ENCODE measurements at regions not wholly inside any gene's neighbourhood (a gene's known extent, or its start where the extent isn't known, plus 50 kb on each side); places are given as distances from the start of the nearest gene placed in this dataset.

DNA sequence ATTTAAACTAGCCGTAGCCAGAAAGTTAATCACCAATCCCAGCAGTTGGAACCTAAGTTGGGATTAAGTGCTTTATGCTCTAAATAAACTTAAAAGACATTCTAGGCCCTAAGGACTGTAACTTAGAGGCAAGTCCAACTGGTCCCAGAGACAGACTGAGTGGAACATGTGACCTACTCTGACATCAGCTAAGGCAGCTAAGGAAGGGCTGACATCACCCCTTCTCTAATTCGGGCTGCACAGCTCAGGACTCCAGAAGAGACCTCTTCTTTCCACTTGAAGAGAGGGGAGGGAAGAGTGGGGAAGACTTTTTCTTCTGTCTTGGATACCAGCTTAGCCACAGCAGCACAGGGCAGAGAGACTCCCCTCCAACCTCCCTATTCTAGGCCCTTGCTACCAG is 565.2 kb downstream of the CDH8 start:
- H3K36me3 ChIP-seq (ENCODE audit: insufficient read depth, low read length) = no peaks in the 10 kb centered on the region
- H3K9ac ChIP-seq (ENCODE audit: low read length) = no peak overlapping the region
- H3K27ac ChIP-seq (ENCODE audit: low read length) = no peak overlapping the region
- H3K27me3 ChIP-seq (ENCODE audit: insufficient read depth, low read depth, low read length) = no peaks in the 10 kb centered on the region
- no peaks in the 10 kb centered on the region for H3F3A ChIP-seq (ENCODE audit: insufficient read depth, low read length, poor library complexity, severe bottlenecking)
- H3K79me2 ChIP-seq (replicated peaks; ENCODE audit: insufficient read depth, low read length) = no peaks in the 10 kb centered on the region
- H3K9me2 ChIP-seq (ENCODE audit: insufficient read depth, low read length) = no peaks in the 10 kb centered on the region
- no peaks in the 10 kb centered on the region for H3K9me3 ChIP-seq (ENCODE audit: low read length)
- H3K4me2 ChIP-seq (ENCODE audit: low read length) = no peak overlapping the region
- TF ChIP-seq POLR2AphosphoS5 (IDR thresholded peaks at IDR 0.05) = no peak
- TF ChIP-seq RAD21 (conservative IDR thresholded peaks at IDR 0.05) = no peak
- TF ChIP-seq EP300 (conservative IDR thresholded peaks at IDR 0.05; ENCODE audit: poor library complexity, severe bottlenecking) = no peak
- TF ChIP-seq EZH2 (IDR thresholded peaks at IDR 0.05; ENCODE audit: borderline replicate concordance, insufficient read depth, low read length, poor library complexity, severe bottlenecking) = no peak
- no peak for TF ChIP-seq TAF1 (IDR thresholded peaks at IDR 0.05; ENCODE audit: low read depth)
- TF ChIP-seq, protein P1, sequence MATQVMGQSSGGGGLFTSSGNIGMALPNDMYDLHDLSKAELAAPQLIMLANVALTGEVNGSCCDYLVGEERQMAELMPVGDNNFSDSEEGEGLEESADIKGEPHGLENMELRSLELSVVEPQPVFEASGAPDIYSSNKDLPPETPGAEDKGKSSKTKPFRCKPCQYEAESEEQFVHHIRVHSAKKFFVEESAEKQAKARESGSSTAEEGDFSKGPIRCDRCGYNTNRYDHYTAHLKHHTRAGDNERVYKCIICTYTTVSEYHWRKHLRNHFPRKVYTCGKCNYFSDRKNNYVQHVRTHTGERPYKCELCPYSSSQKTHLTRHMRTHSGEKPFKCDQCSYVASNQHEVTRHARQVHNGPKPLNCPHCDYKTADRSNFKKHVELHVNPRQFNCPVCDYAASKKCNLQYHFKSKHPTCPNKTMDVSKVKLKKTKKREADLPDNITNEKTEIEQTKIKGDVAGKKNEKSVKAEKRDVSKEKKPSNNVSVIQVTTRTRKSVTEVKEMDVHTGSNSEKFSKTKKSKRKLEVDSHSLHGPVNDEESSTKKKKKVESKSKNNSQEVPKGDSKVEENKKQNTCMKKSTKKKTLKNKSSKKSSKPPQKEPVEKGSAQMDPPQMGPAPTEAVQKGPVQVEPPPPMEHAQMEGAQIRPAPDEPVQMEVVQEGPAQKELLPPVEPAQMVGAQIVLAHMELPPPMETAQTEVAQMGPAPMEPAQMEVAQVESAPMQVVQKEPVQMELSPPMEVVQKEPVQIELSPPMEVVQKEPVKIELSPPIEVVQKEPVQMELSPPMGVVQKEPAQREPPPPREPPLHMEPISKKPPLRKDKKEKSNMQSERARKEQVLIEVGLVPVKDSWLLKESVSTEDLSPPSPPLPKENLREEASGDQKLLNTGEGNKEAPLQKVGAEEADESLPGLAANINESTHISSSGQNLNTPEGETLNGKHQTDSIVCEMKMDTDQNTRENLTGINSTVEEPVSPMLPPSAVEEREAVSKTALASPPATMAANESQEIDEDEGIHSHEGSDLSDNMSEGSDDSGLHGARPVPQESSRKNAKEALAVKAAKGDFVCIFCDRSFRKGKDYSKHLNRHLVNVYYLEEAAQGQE (IDR thresholded peaks at IDR 0.05; ENCODE audit: borderline replicate concordance) = no peak
- TF ChIP-seq, protein P2, sequence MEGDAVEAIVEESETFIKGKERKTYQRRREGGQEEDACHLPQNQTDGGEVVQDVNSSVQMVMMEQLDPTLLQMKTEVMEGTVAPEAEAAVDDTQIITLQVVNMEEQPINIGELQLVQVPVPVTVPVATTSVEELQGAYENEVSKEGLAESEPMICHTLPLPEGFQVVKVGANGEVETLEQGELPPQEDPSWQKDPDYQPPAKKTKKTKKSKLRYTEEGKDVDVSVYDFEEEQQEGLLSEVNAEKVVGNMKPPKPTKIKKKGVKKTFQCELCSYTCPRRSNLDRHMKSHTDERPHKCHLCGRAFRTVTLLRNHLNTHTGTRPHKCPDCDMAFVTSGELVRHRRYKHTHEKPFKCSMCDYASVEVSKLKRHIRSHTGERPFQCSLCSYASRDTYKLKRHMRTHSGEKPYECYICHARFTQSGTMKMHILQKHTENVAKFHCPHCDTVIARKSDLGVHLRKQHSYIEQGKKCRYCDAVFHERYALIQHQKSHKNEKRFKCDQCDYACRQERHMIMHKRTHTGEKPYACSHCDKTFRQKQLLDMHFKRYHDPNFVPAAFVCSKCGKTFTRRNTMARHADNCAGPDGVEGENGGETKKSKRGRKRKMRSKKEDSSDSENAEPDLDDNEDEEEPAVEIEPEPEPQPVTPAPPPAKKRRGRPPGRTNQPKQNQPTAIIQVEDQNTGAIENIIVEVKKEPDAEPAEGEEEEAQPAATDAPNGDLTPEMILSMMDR (IDR thresholded peaks at IDR 0.05; ENCODE audit: poor library complexity, severe bottlenecking) = no peak
- TF ChIP-seq SMC3 (conservative IDR thresholded peaks at IDR 0.05; ENCODE audit: poor library complexity) = no peak
- TF ChIP-seq MXI1 (conservative IDR thresholded peaks at IDR 0.05; ENCODE audit: poor library complexity, severe bottlenecking) = no peak
- no peaks in the 10 kb centered on the region for H4K20me1 ChIP-seq (ENCODE audit: insufficient read depth)
- no peak overlapping the region for H2AFZ ChIP-seq (ENCODE audit: low read depth, low read length)
- no peak overlapping the region for H3K4me3 ChIP-seq (ENCODE audit: low read length)

DNA sequence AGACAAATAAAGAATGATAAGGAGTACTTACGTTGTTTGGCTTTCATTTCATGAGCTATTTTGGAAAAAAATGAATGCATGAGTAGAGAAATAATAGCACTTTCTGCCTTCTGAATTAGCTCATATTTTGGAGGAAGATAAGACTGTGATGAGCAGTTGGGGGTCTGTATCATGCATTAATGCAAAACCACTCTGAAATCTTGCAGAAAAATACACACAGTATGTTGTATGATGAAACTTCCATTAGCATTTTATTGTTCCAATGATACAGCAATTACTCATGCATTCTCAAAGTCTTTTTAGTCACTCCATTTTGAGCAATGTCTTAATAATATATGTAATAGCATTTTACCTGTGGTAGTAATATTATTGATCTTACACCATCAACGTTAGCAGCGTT is 571.0 kb downstream of the CDH8 start:
- Histone ChIP-seq H3K27me3 (ENCODE audit: insufficient read depth, low read depth, low read length) (no peaks in the 10 kb centered on the region), H3K36me3 (ENCODE audit: insufficient read depth, low read length) (no peaks in the 10 kb centered on the region), H2AFZ (ENCODE audit: low read depth, low read length) (no peak overlapping the region), H3K27ac (ENCODE audit: low read length) (no peak overlapping the region), H4K20me1 (ENCODE audit: insufficient read depth) (no peaks in the 10 kb centered on the region), H3F3A (ENCODE audit: insufficient read depth, low read length, poor library complexity, severe bottlenecking) (no peaks in the 10 kb centered on the region), H3K9me2 (ENCODE audit: insufficient read depth, low read length) (no peaks in the 10 kb centered on the region), H3K9ac (ENCODE audit: low read length) (no peak overlapping the region), H3K4me2 (ENCODE audit: low read length) (no peak overlapping the region), H3K4me3 (ENCODE audit: low read length) (no peak overlapping the region), H3K9me3 (ENCODE audit: low read length) (no peaks in the 10 kb centered on the region), H3K79me2 (replicated peaks; ENCODE audit: insufficient read depth, low read length) (no peaks in the 10 kb centered on the region)
- TF ChIP-seq, protein P1 (IDR thresholded peaks at IDR 0.05; ENCODE audit: borderline replicate concordance) = no peak
- TF ChIP-seq TAF1 (IDR thresholded peaks at IDR 0.05; ENCODE audit: low read depth) (no peak), MXI1 (conservative IDR thresholded peaks at IDR 0.05; ENCODE audit: poor library complexity, severe bottlenecking) (no peak), POLR2AphosphoS5 (IDR thresholded peaks at IDR 0.05) (no peak), EZH2 (IDR thresholded peaks at IDR 0.05; ENCODE audit: borderline replicate concordance, insufficient read depth, low read length, poor library complexity, severe bottlenecking) (no peak), RAD21 (conservative IDR thresholded peaks at IDR 0.05) (no peak), EP300 (conservative IDR thresholded peaks at IDR 0.05; ENCODE audit: poor library complexity, severe bottlenecking) (no peak), SMC3 (conservative IDR thresholded peaks at IDR 0.05; ENCODE audit: poor library complexity) (no peak)
- TF ChIP-seq, protein P2 (IDR thresholded peaks at IDR 0.05; ENCODE audit: poor library complexity, severe bottlenecking) = no peak

Data from neural cell (in vitro differentiated cells).